ENCODE measurements at regions not wholly inside any gene's neighbourhood (a gene's known extent, or its start where the extent isn't known, plus 50 kb on each side); places are given as distances from the start of the nearest gene placed in this dataset.
"Not testable (repeated sequence)": the region's sequence is repeated elsewhere in the genome, so short reads cannot be mapped to it uniquely, and the experiment has no call there.

DNA sequence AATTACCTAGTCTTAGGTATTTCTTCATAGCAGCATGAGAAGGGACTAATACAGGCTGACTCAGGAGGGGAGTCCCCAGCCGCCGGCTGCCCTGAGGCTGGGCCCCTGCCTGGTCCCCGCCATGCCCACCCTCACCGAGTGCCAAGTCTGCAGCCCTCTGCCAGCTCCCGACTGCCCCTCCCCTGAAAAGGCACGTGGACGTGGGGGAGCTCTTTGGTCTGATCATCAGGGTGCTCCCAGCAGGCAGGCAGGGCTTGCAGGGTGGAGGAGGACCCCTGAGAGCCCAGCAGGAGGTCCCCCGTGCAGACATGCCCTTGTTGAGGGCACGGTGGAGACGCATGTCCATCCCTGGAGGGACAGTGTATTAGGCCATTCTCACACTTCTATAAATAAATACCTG lies 110.9 kb downstream of the UNCX start:
- DNase-seq: no peak

DNA sequence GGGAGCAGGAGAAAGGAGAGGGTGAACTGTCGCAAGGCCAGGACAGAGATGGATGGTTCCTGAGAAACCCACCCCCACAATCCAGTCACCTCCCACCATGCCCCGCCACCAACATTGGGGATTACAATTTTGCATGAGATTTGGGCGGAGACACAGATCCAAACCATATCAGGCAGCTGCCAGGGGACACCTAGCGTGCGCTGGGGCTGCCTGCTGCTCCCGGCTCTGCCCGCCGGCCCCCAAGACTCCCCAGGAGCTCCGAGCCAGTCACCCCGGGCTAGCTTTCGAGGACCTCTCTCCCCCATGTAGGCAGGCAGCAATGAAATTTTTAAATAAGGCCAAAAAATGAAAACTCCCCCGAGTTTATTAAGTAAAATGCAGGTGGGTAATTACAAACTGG lies 111.7 kb downstream of the UNCX start:
- no peak for DNase-seq

DNA sequence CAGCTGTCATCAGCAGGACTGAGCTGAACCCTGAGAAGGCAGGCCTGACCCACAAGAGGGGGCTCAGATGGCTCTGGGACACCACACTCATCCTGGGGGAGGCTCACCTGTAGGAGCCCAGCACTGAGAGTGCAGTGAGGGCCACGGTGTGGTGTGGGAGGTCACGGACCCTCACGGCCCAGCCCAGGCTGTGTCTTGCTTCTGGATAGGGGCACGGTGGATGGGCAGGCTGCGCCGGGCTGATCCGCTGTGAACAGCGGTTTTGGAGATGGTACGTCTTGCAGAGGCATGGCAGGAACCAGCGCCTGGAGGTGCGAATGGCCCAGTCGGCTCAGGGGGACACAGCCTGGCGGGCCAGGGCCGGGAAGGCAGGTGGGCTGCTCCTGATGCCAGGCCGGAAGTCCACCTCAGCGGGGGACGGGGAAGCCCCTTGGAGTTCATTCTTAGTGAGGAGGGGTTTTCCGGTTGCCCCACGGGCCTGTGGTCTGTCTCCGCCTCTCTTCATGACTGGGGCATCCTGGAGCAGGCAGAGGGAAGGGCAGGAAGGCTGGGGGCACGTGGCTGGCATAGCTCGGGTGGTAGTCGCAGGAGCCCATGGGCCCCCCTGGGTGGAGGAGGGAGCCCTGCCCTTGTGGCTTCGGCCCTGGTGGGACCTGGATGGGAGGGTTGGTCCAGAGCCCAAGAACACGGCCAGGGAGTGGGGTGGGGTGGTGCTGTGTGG lies 112.5 kb downstream of the UNCX start:
- DNase-seq: no peak

DNA sequence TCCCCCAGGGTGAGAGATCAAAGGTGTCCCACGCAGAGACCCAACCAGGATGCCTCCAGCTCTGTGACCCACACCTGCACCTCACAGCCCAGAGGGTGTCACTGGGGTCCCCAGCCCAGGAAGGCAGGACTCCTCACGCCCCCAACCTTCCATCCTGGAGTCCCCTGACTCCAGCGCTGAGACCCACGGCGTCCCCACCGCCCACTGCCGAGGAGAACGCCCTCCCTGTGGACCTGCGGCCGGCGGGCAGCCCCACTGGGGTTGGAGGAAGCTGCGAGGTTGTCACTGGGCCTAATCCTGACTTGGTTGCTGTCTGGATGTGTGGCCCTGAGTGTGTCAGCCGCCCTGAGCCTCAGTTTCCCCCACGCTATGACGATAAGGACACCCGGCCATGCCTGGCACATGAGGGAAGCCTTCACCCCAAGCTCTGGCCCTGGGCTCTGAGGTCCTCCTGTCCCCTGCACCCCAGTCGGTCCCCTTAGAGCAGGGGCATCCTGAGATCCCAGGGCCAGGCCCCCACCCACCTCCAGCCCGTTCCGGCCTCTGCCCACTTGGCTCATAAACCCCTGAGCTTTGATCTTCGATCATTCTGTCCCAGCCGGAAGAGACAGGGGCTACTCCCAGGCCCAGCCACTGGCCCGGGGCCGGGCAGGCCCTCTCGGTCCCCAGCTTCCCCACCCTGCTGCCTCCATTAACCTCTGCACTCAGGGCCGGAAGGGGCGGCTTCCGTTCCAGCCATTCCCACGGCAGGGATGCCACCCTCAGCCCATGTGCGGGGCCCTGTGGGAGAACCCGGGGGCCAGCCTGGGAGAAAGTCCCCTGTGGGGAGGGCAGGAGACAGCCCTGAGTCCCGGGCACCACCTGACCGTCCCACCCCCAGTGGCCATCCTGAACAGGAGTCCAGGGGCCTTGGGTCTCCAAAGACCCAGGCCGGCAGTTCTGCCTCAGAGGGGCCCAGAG lies 113.2 kb downstream of the MICALL2 start:
- no peak for DNase-seq

DNA sequence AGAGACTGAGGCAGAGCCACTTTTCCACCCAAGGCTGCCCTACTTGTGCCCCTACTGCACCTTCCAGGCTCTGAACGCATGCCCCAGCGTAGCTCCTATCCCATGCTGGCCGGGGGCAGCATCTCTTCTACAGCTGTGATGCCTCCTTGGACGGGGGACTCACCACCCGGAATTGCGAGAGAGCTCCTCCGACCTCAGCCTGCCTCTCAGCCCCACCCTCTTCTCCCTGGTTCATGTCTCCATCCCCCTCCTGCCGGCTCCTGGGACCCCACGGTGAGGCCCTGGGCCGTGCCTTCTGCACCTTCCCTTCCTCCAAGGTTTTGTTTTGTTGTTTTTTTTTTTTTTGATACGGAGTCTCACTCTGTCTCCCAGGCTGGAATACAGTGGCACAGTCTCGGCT lies 112.4 kb downstream of the MICALL2 start:
- no peak for DNase-seq

DNA sequence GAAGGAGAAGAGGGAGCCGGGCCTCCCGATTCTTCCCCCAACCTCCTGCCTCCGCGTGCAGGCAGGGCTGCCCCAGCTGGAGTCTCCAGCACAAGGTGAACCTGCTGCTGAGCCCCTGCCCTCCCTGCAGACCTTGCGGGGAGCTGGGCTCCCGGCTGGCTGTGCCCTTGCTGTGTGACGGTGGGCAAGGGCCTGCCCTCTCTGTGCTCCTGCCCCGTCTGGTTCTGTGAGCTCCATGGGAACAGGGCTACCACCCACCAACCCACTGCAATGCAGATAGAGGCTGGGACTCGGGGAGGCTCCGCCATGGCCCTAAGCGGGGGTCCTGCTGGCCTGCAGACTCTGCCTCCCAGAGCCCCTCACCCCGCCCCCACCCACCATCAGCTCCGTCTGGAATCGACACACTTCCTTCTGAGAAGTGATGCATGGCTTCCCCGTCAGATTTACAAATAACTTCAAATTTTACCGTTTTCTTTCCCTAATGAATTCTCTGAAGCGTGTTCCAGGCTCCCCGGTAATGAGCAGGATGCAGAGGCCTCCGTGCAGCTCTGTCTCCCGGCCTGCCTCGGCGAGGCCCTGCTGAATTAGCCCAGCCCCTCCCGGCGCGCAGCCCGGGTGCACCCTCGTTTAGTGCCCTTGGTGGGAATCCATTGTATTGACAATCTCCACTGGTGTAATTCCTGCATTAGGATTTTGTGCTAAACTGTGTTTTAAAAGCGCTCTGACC lies 111.0 kb downstream of the MICALL2 start:
- DNase-seq: no peak

DNA sequence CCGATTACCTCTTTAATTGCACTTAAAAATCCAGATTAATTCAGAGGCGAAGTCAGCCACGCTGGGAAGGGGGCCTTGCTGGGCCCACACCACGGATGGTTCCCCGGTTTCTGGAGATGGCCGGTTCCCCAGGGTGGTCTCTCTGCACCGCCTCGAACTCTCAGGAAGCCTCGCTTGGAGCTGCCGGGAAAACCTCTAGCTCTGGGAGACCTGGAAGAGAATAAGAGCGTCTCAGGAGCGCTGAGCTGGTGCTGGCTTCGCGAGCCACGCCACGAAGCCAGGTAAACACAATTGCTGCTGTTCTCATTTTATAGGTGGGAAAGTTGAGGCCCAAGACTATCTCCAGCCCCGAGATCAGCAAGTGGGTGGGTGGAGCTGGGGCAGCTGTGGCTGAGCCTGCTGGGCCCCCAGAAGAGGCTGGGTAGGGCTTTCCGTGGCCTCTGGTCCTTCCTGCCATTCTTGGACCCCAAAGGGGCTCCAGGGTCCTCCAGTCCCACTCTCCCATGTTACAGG lies 110.4 kb downstream of the MICALL2 start:
- DNase-seq: no peak

DNA sequence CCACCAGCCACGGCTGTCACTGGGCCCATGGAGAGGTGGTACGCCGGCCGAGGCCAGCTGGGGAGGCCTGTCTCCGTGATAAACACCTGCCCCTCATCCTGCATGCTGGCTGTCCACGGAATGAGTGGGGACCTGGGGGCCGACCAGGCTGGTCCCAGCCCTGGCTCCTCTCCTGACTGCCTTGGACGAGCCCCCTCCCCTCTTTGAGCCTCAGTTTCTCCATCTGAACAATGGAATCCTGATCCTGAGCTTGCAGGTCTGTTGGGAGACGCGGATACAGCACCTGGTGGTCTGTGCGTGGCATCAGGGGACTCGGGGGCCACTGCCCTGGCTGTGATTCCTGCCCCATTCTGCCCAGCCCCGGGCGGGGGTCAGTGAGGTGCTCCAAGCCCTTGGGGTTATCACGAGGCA lies 109.9 kb downstream of the MICALL2 start:
- no peak for DNase-seq

DNA sequence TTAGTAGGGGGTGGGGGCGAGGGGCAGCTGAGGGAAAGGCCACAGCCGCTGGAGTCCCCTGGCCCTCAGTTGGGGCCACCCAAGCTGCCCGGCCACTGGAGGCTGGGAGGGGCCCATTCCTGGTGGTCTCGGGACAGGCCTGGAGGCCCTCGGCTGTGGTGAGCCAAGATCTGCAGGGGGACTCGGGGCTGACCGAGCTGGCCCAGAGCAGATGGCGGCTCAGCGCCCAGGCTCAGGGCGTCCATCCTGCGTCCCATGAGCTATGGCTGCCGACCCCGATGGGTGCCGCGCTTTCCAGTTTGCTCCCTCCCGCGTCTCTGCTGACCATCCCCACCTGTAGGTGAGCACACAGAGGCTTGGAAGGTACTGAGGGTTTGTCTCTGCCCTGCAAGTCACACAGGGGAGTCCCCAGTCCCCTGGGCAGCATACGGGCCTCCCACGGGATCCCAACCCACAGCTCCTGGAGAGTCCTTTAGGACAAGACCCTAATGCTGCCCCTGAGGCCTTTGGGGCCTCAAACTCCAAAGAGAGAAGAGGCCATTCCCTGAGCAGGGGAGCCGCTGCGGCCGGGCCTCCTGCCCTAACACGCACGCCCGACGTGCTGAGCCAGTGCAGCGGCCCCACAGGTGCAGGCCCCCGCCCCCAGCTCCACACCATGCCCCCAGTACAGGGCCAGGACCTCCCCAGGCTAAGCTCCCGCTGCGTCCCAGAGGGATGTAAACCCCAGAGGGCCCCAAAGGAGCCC lies 107.2 kb downstream of the MICALL2 start:
- DNase-seq: no peak

DNA sequence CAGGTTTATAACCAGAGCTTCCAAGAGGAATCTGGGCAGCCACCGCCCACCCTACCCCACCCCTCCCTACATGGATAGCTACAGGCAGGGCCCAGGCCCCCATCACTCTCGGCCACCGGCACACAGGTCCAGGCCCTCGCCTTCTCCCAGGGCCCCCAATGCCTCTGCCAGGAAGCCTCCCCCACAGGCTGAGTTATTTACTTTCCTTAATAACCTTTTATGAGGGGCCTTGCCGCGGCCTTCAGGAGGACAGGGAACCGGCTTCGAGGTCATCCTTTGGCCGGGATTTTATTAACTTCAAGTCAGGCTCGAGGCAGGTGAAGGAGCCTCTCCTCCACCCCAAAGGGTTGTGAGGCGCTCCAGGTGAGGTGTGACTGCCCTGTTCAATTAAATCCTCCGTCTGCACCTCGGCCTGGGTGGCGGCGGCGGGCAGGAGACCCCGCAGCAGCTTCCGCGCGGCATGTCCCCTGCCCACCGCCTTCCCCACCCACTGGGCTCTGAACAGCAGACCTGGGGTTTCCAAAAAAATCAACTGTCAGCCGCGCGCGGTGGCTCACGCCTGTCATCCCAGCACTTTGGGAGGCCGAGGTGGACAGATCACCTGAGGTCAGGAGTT lies 106.5 kb downstream of the MICALL2 start:
- no peak for DNase-seq

DNA sequence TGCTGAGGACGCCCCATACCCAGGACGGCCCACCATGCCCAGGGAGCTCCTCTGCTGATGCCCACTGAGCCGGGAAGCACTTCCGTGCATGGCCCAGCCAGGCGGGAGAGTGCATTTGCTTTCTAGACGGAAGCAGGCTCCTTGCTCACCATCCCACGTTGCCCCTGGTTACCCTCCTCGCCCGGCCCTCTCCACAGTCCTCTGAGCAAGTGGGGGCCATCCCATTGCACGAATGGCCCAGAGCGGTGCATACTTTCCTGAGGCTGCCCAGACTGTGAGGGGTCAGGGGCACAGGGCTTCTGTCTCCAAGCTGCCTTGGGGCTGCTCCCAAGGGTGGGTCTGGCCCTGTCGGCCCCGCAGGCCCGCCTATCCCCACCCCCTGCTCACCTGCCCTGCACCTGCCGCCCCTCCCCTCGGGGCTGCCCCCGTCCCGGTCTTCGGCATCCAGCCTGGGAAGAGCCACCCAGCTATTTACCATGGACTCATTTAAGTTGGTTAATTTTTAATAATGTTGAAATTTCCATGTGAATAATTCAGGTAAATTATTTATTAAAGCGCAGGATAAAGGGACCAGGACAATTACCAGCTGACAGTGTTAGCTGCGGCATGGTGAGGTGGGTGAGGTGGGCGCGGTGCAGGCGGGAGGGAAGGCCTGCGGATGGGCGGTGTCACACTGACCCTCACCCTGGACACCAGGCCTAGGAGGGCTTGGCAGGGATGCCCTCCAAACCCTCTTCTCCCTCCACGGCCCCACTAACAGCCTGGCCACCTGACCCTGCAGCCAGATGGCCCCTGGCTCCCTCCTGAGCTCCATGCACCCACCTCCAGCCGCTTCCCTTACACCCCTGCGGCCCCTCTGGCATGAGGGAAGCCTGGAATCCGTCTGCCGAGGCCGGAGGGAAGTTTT lies 104.4 kb downstream of the MICALL2 start:
- no peak for DNase-seq

DNA sequence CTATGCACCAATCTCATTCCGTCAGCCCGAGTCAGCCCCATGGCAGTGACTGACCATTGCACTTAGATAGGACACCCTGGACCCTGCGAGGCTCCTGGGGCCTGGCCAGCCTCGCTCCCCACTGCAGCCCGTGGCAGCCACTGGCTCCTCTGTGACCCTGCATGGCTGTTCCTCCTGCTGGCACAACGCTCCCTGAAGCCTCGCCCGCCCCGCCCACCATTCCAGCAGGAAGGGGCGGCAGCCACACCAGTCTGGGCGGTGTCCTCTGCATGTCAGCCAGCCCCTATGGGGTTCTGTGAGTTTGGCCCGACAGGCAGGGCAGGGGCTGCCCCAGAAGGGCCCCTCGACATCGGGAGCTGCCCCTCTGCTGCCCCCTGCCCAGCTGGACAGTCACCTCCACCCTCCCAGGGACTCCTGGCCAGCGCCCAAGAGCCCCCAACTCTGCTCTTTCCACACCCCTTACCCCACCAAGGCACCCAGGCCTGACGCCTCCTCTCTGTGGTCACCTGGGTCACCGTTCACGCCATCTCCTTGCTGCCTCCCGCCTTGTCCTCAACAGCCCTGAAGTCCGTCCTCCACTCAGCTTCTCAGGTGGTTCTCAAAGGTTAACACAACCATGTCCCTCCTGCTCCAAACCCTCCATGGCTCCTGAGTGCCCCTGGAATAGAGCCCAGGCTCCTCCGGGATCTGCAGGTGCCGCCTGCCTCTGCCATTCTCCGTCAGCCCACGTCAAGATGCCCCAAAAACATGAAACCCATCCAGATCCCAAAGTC lies 103.5 kb downstream of the MICALL2 start:
- no peak for DNase-seq

DNA sequence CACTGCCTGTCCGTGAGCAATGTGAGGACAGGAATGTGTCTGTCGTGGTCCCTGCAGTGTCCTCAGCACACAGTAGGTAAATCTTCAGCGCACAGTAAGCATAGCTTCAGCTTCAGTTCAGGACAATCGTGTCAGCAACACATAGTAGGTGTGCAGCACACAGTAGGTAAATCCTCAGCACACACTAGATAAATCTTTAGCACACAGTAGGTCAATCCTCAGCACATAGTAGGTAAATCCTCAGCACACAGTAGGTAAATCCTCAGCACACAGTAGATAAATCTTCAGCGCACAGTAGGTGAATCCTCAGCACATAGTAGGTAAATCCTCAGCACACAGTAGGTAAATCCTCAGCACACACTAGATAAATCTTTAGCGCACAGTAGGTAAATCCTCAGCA lies 102.4 kb downstream of the MICALL2 start:
- not testable (repeated sequence) for DNase-seq

DNA sequence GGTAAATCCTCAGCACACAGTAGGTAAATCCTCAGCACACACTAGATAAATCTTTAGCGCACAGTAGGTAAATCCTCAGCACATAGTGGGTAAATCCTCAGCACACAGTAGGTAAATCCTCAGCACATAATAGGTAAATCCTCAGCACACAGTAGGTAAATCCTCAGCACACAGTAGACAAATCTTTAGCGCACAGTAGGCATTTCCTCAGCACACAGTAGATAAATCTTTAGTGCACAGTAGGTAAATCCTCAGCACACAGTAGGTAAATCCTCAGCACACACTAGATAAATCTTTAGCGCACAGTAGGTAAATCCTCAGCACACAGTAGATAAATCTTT lies 102.0 kb downstream of the MICALL2 start:
- not testable (repeated sequence) for DNase-seq

DNA sequence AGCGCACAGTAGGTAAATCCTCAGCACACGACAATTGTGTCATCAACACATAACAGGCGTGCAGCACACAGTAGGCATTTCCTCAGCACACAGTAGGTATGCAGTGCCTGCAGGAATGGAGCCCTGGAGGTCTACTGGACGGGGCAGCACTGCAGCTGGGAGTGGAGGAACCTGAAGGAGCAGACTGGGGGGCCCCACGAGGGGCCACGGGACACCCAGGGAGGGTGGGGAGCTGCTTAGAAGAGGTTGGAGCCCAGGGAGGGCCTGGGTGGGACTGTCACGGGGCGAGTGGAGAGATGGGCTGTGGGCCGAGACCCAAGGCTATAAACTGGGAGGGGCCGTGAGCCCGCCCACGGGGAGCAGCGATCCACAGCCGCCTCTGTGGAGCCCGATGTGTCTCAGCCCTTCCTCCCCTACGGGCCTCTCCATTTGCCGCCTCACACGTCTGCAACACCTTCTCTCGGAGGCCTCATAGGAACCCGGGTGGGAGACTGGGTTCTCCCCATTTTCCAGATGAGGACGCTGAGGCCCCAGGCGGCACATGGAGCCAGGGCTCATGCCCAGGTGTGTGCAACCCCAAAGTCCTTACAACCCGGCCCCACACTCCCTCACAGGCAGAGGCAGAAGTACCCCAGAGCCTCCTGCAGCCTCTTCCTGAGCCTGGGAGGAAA lies 101.5 kb downstream of the MICALL2 start:
- no peak for DNase-seq

DNA sequence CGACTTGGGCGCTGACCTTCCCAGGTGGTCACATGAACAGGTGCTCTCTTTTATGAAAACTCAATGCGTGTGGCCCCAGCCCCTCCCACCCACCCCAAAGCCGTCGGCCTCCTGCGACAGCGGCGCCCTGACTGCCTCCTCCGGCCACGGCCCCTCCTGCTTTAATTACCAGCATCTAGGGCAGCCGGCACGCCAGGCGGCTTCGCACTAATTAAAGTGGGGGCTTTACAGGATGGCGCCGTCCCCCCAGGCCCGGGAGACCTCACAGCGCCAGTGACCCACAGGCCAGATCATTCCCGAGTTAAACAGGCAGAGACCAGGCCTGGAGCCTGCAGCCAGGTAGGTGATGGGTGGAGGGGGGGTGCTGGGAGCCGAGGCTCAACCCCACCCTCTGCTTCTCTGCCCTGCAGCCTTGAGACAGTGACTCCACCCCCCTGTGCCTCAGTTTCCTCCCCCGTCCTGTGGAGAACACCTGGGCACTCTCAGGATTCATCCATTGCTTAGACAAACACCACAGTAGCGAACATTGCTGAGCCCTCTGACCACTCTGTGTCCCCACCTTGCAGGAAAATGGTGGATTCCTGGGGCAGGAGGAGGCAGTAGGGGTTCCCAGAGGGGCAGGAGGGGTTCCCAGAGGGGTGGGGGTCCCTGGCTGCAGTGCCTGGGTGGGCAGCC lies 100.8 kb downstream of the MICALL2 start:
- DNase-seq: no peak

DNA sequence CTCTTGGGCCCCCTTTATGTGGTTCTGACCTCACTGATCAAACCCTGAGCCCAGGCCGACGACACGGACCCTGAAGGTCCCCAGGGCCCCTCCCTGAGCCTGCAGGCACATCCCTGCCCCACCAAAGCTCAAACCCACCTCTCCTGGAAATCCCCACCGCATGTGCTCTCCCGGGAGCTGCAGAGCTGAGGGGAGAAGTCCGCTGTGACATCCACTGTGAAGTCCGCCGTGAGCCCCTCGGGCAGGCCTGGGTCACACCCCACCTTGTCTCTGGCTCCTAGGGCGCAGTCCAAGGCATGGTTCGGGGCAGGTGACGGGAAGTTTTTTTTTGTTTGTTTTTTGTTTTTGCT lies 100.2 kb downstream of the MICALL2 start:
- no peak for DNase-seq

DNA sequence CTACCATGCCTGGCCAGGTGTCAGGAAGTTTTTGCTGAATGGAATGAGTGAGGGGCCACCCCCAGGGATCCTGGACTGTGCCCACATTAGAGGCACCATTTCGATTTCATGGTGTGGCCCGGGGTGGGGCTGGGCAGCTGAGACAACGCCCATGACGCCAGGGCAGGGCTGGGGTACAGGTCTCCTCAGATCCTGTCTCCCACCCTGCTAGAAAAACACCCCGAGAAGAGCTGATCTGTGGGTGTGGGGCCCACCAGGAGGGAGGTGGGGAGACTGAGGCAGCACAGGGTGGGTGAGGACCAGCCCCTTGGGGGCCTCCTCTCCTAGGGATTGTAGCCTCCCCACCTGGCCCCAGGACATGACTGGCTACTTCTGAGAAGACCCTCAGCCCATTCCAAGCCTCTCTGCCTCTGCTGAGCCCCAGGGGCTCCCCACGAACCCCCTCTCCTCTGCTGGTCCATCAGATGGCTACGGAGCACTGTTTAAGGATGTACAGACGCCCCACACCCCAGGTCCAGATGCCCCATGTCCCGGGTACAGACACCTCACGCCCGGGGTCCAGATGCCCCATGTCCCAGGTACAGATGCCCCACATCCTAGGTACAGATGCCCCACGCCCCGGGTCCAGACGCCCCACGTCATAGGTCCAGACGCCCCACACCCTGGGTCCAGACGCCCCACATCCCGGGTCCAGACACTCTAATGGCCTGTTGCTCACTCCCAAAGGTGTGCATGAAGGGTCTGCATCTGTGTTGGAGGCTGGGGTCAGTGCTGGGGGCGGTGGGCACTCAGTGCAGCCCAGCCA lies 99.4 kb downstream of the MICALL2 start:
- no peak for DNase-seq

Measured in COR-L47 (cell line).